GM21515 (cell line): ENCODE measurements at regions not wholly inside any gene's neighbourhood (a gene's known extent, or its start where the extent isn't known, plus 50 kb on each side); places are given as distances from the start of the nearest gene placed in this dataset.

Experiments
- ATAC-seq: cut with Tn5 transposase; IDR thresholded peaks from one replicate; pipeline ENCODE4 v1.9.1; 2021; ENCODE audit not compliant: unreplicated experiment

GRCh38 chr12:115474539-115475353 is 790.8 kb upstream of the TBX3 start:
- ATAC-seq, result no peak

DNA sequence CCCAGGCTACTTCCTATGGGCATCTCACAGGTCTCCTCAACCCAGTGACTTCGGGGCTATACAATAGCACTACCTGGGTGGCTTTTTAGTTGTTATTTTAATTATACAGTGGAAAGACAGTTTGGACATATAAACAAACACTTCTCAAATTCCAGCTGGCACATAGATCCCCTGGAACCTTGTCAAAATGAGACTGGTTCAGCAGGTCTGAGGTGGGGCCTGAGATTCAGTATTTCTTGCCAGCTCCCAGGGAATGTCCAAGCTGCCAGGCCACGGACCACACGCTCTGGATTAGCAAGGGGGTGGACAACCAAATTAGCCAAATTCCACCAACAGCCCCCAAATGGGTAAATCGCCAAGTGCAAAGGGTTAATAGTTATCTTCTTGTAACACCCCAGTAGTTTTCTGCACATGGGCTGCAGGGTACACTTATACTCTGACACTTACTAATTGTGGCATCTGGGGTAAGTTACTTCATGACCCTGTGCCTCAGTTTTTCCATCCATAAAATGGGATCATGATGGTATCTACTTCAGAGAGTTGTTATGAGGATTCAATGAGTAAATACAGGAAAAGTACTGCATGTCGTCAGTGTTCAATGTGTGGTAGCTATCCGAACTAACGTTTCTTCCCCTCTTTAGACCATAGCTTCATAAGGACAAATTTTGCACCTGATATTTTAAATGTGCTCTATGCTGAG is 789.4 kb upstream of the TBX3 start:
- ATAC-seq, result no peak

DNA sequence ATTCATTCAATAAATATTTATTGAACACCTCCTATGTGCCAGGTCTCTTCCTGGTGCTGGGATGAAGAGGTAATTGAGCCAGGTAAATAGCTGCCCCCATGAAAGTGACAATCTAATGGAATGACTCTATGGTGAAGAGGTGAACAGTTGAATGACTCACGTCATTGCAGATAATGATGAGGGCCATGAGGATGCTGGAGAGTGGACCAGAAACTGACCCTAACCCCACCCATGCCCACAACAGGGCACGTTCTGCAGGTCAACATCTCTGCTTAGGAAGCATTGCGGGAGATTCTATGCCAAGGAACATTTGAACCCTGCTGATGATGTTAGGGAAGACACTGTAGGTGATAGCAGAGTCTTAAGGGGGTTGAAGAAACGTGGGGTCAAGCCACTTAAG is 788.9 kb upstream of the TBX3 start:
- no peak for ATAC-seq

DNA sequence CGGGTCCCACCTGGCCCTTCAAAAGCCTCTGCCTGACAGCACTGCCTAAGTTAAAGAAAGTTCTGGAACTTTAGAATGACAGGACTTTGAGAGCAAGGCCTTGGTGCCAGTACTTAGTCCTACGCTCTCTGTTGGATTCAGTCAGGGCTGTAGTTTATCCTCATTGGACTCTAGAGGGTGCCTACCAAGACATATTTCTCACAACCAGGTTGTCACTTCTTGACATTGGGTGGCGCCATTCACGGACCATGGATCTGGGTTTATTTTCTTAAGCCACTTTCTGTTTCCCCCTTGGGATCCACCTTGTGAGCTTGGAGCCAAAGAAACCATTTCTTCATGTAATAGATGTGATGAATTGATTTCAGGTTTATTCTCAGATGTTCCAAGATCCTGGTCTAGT is 787.0 kb upstream of the TBX3 start:
- no peak for ATAC-seq

GRCh38 chr12:115470526-115470925 is 786.6 kb upstream of the TBX3 start:
- no peak for ATAC-seq

DNA sequence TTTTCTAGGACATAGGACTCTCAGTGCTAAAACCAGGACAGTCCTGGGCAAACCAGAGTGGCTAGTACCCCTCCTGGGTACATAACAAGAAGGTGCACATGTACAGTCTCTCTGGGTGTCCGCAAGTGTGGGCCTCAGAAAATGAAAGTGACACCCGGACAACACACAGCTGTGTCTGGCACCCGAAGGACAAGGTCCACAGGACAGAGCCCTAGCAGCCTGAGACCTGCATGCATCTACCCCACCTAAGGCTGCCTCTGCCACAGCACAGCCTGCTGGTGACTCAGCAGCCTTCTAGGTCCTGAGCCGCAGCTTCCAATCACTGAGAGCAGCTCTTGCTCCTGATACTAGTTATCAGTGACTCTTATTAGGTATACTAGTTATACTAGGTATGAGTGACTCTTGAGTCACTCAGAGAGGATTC is 784.1 kb upstream of the TBX3 start:
- no peak for ATAC-seq

DNA sequence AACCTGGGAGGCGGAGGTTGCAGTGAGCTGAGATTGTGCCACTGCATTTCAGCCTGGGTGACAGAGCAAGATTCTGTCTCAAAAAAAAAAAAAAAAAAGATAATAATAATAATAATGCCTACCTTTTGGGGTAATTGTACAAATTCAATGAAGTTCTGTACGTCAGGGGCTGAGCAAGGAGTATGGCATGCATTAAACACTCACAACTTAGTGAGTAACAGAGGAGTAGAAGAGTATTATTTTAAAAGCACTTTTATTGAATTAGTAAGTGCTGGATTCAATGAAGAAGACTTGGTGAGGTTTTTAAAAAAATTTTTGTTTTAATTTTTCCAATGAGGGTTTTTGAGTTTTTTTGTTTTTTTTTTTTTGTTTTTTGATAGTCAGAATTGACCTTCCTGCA is 783.6 kb upstream of the TBX3 start:
- no peak for ATAC-seq

GRCh38 chr12:115466076-115466475 is 782.1 kb upstream of the TBX3 start:
- no peak for ATAC-seq

GRCh38 chr12:115464661-115465060 is 780.7 kb upstream of the TBX3 start:
- ATAC-seq, result no peak

DNA sequence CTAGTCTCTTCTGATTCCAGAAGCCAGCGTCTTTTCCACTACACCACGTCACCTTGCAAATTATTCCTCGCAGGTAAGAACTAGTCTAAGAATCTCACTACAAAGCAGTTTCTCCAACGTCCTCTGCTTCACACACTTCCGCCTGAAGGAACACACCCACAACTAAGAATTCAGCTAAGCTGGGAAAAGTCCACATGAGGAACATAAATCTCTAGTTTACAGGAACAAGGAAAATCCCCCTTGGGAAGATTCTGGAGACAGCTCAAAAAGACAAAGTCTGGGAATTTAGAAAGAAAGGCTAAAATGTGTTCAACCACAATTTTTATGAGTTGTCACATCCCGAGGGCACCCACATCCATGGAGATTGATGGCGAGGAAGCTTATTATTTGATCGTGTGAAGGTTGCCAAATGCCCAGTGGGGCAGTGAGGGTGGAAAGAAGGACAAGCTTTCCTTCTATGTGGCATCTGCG is 780.2 kb upstream of the TBX3 start:
- no peak for ATAC-seq

DNA sequence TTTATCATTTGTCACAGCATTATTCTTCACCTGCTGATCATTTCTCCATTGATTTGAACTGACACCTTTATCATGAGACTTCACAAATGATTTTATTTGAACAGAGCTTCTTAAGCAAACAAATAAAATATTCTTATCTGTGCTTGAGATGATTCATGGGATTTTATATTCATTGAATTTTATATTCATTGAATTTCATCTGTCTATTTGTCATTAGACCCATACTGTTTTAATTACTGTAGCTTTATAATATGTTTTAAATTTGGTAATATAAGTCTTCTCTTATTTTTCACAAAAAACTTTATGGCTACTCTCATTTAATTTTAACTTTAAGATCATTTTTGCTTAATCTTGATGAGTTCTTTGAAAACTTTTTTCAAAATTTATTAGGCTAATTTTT is 777.4 kb upstream of the TBX3 start:
- ATAC-seq, result no peak

DNA sequence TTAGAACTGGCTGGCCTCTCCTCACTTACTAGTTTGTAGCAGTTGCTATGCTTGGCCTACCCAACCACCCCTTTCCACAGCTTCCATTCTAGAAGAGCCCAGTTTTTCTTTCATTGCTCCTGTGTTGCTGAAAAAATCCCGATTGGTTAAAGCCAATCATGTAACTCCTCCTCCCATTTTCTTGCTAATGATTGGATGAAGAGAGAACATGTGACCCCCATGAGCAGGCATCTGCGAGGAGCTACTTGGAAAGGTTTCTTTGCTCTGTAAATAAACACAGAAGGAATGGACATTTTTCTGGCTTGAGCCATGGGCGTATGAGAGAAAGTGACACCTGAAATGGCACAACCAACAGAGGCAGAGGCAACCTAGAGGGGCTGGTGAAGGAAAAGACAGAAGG is 773.8 kb upstream of the TBX3 start:
- ATAC-seq, result no peak

DNA sequence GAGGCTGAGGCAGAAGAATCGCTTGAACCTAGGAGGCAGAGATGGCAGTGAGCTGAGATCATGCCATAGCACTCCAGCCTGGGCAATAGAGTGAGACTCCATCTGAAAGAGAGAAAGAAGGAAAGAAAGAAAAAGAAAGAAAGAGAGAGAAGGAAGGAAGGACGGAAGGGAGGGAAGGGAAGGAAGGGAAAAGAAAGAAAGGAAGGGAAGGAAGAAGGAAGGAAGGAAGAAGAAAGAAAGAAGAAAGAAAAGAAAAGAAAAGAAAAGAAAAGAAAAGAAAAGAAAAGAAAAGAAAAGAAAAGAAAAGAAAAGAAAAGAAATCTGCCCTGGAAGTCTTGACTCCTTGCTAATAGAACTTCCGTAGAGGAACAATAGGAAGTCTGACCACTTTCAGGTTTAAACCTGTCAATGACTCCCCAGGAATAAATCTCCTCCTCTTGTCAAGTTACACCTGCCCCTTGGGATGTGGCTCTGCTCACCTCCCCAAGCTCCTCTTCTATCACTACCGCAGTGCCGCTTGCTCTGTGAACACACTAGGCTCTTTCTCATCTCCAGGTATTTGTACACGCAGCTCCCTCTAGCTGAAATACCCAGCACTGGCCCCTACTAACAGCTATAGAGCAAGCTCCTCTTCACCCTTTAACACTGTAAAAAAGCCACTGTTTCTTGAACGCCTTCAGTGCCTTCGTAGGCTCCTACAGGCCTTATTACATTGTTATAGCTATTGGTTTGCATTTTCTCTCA is 773.1 kb upstream of the TBX3 start:
- ATAC-seq, result no peak

DNA sequence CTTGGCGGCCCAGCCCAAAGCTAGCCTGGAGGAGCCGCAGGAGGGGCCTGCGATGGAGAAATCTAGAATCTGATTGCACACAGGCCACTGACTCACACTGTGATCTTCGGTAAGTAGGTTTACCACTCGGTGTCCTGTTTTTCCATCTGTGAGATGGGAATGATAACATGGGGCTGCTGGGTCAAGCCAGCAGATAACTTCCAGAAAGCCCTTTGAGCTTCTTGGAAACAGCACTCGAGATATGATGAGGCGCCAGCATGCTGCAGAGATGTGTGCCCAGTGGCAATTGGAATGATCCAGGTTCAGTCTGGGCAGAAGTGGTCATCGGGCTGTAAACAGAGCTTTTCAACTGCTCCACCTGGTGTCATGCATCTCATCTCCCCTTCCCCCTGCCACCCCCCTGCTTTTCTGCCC is 771.3 kb upstream of the TBX3 start:
- no peak for ATAC-seq

GRCh38 chr12:115452751-115453281 is 768.8 kb upstream of the TBX3 start:
- no peak for ATAC-seq

DNA sequence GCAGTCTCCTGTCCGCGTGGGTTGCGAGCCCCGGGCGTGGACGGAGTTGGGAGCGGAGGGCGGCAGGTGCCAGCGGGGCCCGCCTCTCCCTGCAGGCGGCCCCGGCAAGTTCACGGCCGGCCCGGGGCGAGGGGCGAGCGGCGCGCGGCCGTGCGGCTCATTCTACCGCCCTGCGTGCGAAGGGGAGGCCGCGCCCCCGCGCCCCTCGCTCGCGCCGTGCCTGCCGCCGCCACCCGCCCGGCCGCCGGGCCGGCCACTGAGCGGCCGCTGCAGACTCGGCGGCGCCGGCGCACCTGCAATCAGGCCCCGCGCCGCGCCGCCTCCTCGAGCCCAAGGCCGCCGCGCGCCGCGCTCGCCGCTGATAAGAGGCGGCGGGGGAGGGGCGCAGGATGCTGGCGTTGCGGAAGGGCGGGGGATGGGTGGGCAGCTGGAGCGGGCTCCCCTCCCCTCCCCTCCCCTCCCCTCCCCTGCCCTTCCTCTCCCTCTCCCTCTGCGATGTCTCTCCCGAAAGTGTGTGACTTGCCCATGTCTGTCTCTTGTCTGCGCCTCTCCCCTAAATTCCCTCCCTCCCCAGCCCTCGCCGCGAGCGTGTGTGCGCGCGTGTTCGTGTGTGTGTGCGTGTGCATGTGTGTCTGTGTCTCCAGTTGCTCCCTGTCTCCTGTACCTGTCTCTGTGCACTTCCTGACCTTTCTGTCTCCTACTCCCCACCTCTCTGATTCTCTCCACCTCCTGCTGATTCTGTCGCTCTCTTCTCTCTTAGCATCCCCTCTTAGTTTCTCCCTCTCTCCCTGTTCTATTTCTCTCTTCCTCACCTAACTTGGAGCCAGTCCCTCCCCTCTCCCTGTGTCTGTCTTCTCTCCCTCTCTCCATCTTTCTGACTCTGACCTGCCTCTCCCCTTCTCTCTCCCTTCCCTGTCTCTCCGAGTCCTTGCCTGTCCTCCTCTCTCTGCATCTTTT is 768.1 kb upstream of the TBX3 start:
- peak; percentile 56 for ATAC-seq

- no peak for ATAC-seq
These were observed 767.3 kb upstream of the TBX3 start for GRCh38 chr12:115451151-115451779.

- ATAC-seq, result no peak
These were observed 766.7 kb upstream of the TBX3 start for GRCh38 chr12:115450710-115451109.

GRCh38 chr12:115450017-115450416 is 766.0 kb upstream of the TBX3 start:
- ATAC-seq, result no peak

- no peak for ATAC-seq
These were observed 765.6 kb upstream of the TBX3 start for GRCh38 chr12:115449526-115449925.
